OCI-LY7 (cell line): ENCODE measurements at regions not wholly inside any gene's neighbourhood (a gene's known extent, or its start where the extent isn't known, plus 50 kb on each side); places are given as distances from the start of the nearest gene placed in this dataset.

Experiments
- EZH2phosphoT487 ChIP-seq: fragments of 200-600 bp; sonication (generic); IDR thresholded peaks from 2 replicates; pipeline ENCODE4 v1.6.1; 2018; ENCODE audit warnings: low read depth, borderline replicate concordance, mild to moderate bottlenecking, mixed run types, antibody characterized with exemption, low read length, moderate library complexity, mixed read lengths
- TF ChIP-seq, protein P1 (sequence below): fragments of 200-600 bp; sonication (generic); conservative IDR thresholded peaks from 2 replicates; pipeline ENCODE4 v1.5.1; 2014; ENCODE audit warnings: mild to moderate bottlenecking, antibody characterized with exemption, low read length, moderate library complexity, mixed read lengths

DNA sequence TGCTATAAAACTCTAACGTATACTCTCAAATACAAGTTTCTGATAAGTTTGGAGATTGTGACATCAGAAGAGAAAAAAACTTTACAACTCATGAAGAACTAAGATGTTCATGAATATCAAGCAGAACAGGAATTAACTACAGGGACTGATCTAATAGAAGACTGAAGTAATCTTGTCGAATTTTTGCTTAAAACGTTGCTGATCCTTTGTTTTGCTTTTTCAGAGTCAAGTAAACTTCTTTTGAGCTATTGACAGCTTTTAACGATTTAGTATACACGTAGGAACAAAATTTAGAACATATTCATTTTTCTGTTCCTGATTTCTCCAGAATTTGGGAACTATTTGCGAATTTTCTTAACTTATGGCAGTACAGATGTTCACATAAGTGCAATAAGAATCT, 610.2 kb downstream of the SI start:
- TF ChIP-seq, protein P1, sequence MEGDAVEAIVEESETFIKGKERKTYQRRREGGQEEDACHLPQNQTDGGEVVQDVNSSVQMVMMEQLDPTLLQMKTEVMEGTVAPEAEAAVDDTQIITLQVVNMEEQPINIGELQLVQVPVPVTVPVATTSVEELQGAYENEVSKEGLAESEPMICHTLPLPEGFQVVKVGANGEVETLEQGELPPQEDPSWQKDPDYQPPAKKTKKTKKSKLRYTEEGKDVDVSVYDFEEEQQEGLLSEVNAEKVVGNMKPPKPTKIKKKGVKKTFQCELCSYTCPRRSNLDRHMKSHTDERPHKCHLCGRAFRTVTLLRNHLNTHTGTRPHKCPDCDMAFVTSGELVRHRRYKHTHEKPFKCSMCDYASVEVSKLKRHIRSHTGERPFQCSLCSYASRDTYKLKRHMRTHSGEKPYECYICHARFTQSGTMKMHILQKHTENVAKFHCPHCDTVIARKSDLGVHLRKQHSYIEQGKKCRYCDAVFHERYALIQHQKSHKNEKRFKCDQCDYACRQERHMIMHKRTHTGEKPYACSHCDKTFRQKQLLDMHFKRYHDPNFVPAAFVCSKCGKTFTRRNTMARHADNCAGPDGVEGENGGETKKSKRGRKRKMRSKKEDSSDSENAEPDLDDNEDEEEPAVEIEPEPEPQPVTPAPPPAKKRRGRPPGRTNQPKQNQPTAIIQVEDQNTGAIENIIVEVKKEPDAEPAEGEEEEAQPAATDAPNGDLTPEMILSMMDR, result no peak
- no peak for TF ChIP-seq EZH2phosphoT487
